HepG2 (cell line): ENCODE measurements at regions not wholly inside any gene's neighbourhood (a gene's known extent, or its start where the extent isn't known, plus 50 kb on each side); places are given as distances from the start of the nearest gene placed in this dataset.

ENCODE experiments used
- AGO2 ChIP-seq: fragments of 200-400 bp; formaldehyde crosslinking; optimal IDR thresholded peaks from 2 replicates; pipeline ENCODE3; 2017; ENCODE audit warnings: mild to moderate bottlenecking, low read depth, low read length, moderate library complexity
- ARID2 ChIP-seq: sonication (generic); formaldehyde crosslinking; IDR thresholded peaks from 2 replicates; pipeline ENCODE4 v1.8.1; 2022; ENCODE audit warnings: mild to moderate bottlenecking, missing genetic modification reagents, borderline replicate concordance
- ARNTL ChIP-seq: sonication (generic); formaldehyde crosslinking; IDR thresholded peaks from 2 replicates; pipeline ENCODE4 v1.4.0; 2020; ENCODE audit warnings: mild to moderate bottlenecking, missing genetic modification reagents
- ATF3 ChIP-seq: sonication (generic); formaldehyde crosslinking; IDR thresholded peaks from 2 replicates; pipeline ENCODE4 v1.4.0; 2020; ENCODE audit warnings: missing genetic modification reagents
- FOXK2 ChIP-seq: fragments of 450-650 bp; IDR thresholded peaks from 2 replicates; pipeline ENCODE4 v1.6.1; 2016
- HNRNPUL1 ChIP-seq: fragments of 200-400 bp; formaldehyde crosslinking; IDR thresholded peaks from 2 replicates; pipeline ENCODE4 v1.6.1; 2017; ENCODE audit warnings: low read depth, mild to moderate bottlenecking, low read length, moderate library complexity
- HOXA7 ChIP-seq: sonication (generic); formaldehyde crosslinking; IDR thresholded peaks from 2 replicates; pipeline ENCODE4 v1.8.1; 2022; ENCODE audit warnings: mild to moderate bottlenecking, missing genetic modification reagents, moderate library complexity
- MTA1 ChIP-seq: sonication (generic); formaldehyde crosslinking; IDR thresholded peaks from 2 replicates; pipeline ENCODE4 v1.4.0; 2020; ENCODE audit warnings: missing genetic modification reagents, mild to moderate bottlenecking, borderline replicate concordance
- NFATC3 ChIP-seq: sonication (generic); formaldehyde crosslinking; IDR thresholded peaks from 2 replicates; pipeline ENCODE4 v1.5.1; 2020; ENCODE audit warnings: mild to moderate bottlenecking, missing genetic modification reagents
- NR2F6 ChIP-seq, 2 experiments: IDR thresholded peaks; 2 replicates each; pipeline ENCODE4 v1.6.1; 2016; ENCODE audit warnings: antibody characterized with exemption in 1 of 2, mild to moderate bottlenecking in 1 of 2
- TCF7 ChIP-seq: sonication (generic); IDR thresholded peaks from 2 replicates; pipeline ENCODE4 v1.6.1; 2016; ENCODE audit warnings: antibody characterized with exemption, low read depth
- TGIF2 ChIP-seq: IDR thresholded peaks from 2 replicates; pipeline ENCODE4 v1.6.1; 2016; ENCODE audit warnings: control low read depth, missing compliant biosample characterization
- ZNF234 ChIP-seq: sonication (generic); formaldehyde crosslinking; conservative IDR thresholded peaks from 2 replicates; pipeline ENCODE4 v1.5.1; 2020; ENCODE audit warnings: mild to moderate bottlenecking, missing genetic modification reagents
- ZNF276 ChIP-seq: sonication (generic); formaldehyde crosslinking; IDR thresholded peaks from 2 replicates; pipeline ENCODE4 v1.4.0; 2020; ENCODE audit warnings: mild to moderate bottlenecking, low read depth, missing genetic modification reagents
- ZSCAN29 ChIP-seq: sonication (generic); formaldehyde crosslinking; conservative IDR thresholded peaks from 2 replicates; pipeline ENCODE4 v1.4.0; 2020; ENCODE audit warnings: mild to moderate bottlenecking, missing genetic modification reagents
- ZZZ3 ChIP-seq: sonication (generic); formaldehyde crosslinking; IDR thresholded peaks from 2 replicates; pipeline ENCODE4 v1.4.0; 2020; ENCODE audit warnings: missing genetic modification reagents, mild to moderate bottlenecking, borderline replicate concordance
- TF ChIP-seq, protein P1 (sequence below): sonication (generic); formaldehyde crosslinking; conservative IDR thresholded peaks from 2 replicates; pipeline ENCODE4 v1.8.0; 2022; ENCODE audit warnings: missing genetic modification reagents
- TF ChIP-seq, protein P2 (sequence below): sonication (generic); formaldehyde crosslinking; IDR thresholded peaks from 2 replicates; pipeline ENCODE4 v1.8.0; 2022; ENCODE audit warnings: missing genetic modification reagents, mild to moderate bottlenecking, borderline replicate concordance
- TF ChIP-seq, protein P3 (sequence below): sonication (generic); formaldehyde crosslinking; IDR thresholded peaks from 2 replicates; pipeline ENCODE4 v1.4.0; 2020; ENCODE audit warnings: low read depth, mild to moderate bottlenecking, missing genetic modification reagents
- TF ChIP-seq, protein P4 (sequence below): sonication (generic); formaldehyde crosslinking; IDR thresholded peaks from 2 replicates; pipeline ENCODE4 v1.5.0; 2020; ENCODE audit warnings: mild to moderate bottlenecking, missing genetic modification reagents, borderline replicate concordance
- TF ChIP-seq, protein P5 (sequence below): sonication (generic); formaldehyde crosslinking; IDR thresholded peaks from 2 replicates; pipeline ENCODE4 v1.5.0; 2020; ENCODE audit warnings: missing genetic modification reagents

DNA sequence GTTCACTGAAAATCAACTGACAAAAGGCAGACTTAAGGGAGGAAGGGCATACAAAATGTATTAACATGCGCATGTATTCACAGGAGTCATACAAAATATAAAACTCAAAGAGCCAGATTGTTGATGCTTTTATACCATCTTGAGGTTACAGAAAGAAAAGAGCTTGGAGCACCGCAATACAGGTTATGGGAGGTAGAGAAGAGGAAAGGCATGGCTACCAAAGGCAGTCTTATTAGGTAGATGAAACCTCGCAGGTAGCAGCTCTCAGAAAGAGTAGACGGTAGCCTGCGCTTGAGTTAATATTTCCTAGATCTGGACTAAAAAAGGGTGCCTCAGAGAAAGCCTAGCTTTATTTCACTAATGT lies 69.0 kb upstream of the DHRS4 start (continued):
- TF ChIP-seq, protein P1, sequence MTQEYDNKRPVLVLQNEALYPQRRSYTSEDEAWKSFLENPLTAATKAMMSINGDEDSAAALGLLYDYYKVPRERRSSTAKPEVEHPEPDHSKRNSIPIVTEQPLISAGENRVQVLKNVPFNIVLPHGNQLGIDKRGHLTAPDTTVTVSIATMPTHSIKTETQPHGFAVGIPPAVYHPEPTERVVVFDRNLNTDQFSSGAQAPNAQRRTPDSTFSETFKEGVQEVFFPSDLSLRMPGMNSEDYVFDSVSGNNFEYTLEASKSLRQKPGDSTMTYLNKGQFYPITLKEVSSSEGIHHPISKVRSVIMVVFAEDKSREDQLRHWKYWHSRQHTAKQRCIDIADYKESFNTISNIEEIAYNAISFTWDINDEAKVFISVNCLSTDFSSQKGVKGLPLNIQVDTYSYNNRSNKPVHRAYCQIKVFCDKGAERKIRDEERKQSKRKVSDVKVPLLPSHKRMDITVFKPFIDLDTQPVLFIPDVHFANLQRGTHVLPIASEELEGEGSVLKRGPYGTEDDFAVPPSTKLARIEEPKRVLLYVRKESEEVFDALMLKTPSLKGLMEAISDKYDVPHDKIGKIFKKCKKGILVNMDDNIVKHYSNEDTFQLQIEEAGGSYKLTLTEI (CRISPR knock-in tag): no peak
- TF ChIP-seq HOXA7 (CRISPR knock-in tag) (no peak), ZSCAN29 (CRISPR knock-in tag) (peak; percentile 16; the same call in 1 of the 2 replicates), NR2F6 (IDR thresholded peaks at IDR 0.05) (no peak), NR2F6 (CRISPR knock-in tag; IDR thresholded peaks at IDR 0.05) (no peak), MTA1 (CRISPR knock-in tag) (no peak), ZNF276 (CRISPR knock-in tag) (no peak), ZZZ3 (CRISPR knock-in tag) (0 out of 2 replicates have a peak, but pooled peaks have one; percentile 58), ATF3 (CRISPR knock-in tag) (no peak), NFATC3 (no peak), ZNF234 (no peak), TCF7 (no peak), TGIF2 (CRISPR knock-in tag) (no peak), ARID2 (CRISPR knock-in tag) (no peak), HNRNPUL1 (no peak), FOXK2 (no peak), ARNTL (CRISPR knock-in tag) (no peak), AGO2 (no peak)
- TF ChIP-seq, protein P2, sequence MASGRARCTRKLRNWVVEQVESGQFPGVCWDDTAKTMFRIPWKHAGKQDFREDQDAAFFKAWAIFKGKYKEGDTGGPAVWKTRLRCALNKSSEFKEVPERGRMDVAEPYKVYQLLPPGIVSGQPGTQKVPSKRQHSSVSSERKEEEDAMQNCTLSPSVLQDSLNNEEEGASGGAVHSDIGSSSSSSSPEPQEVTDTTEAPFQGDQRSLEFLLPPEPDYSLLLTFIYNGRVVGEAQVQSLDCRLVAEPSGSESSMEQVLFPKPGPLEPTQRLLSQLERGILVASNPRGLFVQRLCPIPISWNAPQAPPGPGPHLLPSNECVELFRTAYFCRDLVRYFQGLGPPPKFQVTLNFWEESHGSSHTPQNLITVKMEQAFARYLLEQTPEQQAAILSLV (CRISPR knock-in tag): no peak
- TF ChIP-seq, protein P3, sequence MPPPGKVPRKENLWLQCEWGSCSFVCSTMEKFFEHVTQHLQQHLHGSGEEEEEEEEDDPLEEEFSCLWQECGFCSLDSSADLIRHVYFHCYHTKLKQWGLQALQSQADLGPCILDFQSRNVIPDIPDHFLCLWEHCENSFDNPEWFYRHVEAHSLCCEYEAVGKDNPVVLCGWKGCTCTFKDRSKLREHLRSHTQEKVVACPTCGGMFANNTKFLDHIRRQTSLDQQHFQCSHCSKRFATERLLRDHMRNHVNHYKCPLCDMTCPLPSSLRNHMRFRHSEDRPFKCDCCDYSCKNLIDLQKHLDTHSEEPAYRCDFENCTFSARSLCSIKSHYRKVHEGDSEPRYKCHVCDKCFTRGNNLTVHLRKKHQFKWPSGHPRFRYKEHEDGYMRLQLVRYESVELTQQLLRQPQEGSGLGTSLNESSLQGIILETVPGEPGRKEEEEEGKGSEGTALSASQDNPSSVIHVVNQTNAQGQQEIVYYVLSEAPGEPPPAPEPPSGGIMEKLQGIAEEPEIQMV: no peak
- TF ChIP-seq, protein P4, sequence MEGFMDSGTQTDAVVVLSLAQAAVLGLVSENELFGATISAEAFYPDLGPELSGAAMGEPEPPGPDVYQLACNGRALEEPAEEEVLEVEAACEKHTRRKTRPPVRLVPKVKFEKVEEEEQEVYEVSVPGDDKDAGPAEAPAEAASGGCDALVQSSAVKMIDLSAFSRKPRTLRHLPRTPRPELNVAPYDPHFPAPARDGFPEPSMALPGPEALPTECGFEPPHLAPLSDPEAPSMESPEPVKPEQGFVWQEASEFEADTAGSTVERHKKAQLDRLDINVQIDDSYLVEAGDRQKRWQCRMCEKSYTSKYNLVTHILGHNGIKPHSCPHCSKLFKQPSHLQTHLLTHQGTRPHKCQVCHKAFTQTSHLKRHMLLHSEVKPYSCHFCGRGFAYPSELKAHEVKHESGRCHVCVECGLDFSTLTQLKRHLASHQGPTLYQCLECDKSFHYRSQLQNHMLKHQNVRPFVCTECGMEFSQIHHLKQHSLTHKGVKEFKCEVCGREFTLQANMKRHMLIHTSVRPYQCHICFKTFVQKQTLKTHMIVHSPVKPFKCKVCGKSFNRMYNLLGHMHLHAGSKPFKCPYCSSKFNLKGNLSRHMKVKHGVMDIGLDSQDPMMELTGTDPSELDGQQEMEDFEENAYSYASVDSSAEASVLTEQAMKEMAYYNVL: 0 out of 2 replicates have a peak, but pooled peaks have one; percentile 0
- TF ChIP-seq, protein P5, sequence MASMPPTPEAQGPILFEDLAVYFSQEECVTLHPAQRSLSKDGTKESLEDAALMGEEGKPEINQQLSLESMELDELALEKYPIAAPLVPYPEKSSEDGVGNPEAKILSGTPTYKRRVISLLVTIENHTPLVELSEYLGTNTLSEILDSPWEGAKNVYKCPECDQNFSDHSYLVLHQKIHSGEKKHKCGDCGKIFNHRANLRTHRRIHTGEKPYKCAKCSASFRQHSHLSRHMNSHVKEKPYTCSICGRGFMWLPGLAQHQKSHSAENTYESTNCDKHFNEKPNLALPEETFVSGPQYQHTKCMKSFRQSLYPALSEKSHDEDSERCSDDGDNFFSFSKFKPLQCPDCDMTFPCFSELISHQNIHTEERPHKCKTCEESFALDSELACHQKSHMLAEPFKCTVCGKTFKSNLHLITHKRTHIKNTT (CRISPR knock-in tag): no peak
